ENCODE measurements at regions not wholly inside any gene's neighbourhood (a gene's known extent, or its start where the extent isn't known, plus 50 kb on each side); places are given as distances from the start of the nearest gene placed in this dataset.

- TF ChIP-seq BCL11A (IDR thresholded peaks at IDR 0.05; ENCODE audit: low read depth in 2 of 2, low read length in 2 of 2) = no peak
- no peak for TF ChIP-seq SRF (IDR thresholded peaks at IDR 0.05; ENCODE audit: low read depth, low read length)
- TF ChIP-seq CREB1 (IDR thresholded peaks at IDR 0.05) = no peak
- no peak for TF ChIP-seq TBP (IDR thresholded peaks at IDR 0.05; ENCODE audit: low read depth, low read length)
- no peak for TF ChIP-seq MAFK (IDR thresholded peaks at IDR 0.05; ENCODE audit: low read depth, low read length)
Measured at GRCh38 chr12:127041985-127042625, 1224.9 kb upstream of the TMEM132C start (continued).
